SH-SY5Y (cell line): ENCODE measurements at regions not wholly inside any gene's neighbourhood (a gene's known extent, or its start where the extent isn't known, plus 50 kb on each side); places are given as distances from the start of the nearest gene placed in this dataset.

ENCODE experiments used
- GATA2 ChIP-seq: IDR thresholded peaks from 2 replicates; pipeline ENCODE4 v1.6.1; 2011; ENCODE audit warnings: mild to moderate bottlenecking, low read depth, low read length
- GATA3 ChIP-seq: IDR thresholded peaks from 2 replicates; pipeline ENCODE4 v1.6.1; 2011; ENCODE audit warnings: low read depth, mild to moderate bottlenecking, low read length, moderate library complexity

- TF ChIP-seq GATA2 (no peak), GATA3 (no peak)
Observed at GRCh38 chr3:99176169-99176964, 274.9 kb upstream of the DCBLD2 start.

- TF ChIP-seq GATA3: no peak
- TF ChIP-seq GATA2: no peak
Observed at GRCh38 chr3:99175276-99175812, 273.8 kb upstream of the DCBLD2 start.

- TF ChIP-seq GATA3 (no peak), GATA2 (no peak)
Observed at GRCh38 chr3:99172736-99173657, 271.5 kb upstream of the DCBLD2 start.

GRCh38 chr3:99171800-99172199, 270.3 kb upstream of the DCBLD2 start:
- TF ChIP-seq GATA3 (no peak), GATA2 (no peak)

GRCh38 chr3:99170867-99171517, 269.5 kb upstream of the DCBLD2 start:
- no peak for TF ChIP-seq GATA2
- no peak for TF ChIP-seq GATA3

- TF ChIP-seq GATA3: no peak
- TF ChIP-seq GATA2: no peak
Observed at GRCh38 chr3:99167071-99167470, 265.6 kb upstream of the DCBLD2 start.

GRCh38 chr3:99163314-99163713, 261.8 kb upstream of the DCBLD2 start:
- TF ChIP-seq GATA3 (no peak), GATA2 (no peak)

- TF ChIP-seq GATA3 (no peak), GATA2 (no peak)
Observed at GRCh38 chr3:99159220-99159762, 257.8 kb upstream of the DCBLD2 start.

- TF ChIP-seq GATA3 (no peak), GATA2 (no peak)
Observed at GRCh38 chr3:99145031-99145430, 243.5 kb upstream of the DCBLD2 start.

GRCh38 chr3:99143493-99143892, 242.0 kb upstream of the DCBLD2 start:
- no peak for TF ChIP-seq GATA3
- no peak for TF ChIP-seq GATA2

- TF ChIP-seq GATA3 (no peak), GATA2 (no peak)
Observed at GRCh38 chr3:99134986-99135385, 233.5 kb upstream of the DCBLD2 start.

GRCh38 chr3:99131876-99132275, 230.4 kb upstream of the DCBLD2 start:
- no peak for TF ChIP-seq GATA3
- TF ChIP-seq GATA2: no peak

- TF ChIP-seq GATA2 (no peak), GATA3 (no peak)
Observed at GRCh38 chr3:99128725-99129505, 227.4 kb upstream of the DCBLD2 start.

- TF ChIP-seq GATA2: no peak
- TF ChIP-seq GATA3: no peak
Observed at GRCh38 chr3:99128235-99128634, 226.7 kb upstream of the DCBLD2 start.
